Testis (tissue), 2 donors: ENCODE measurements at regions not wholly inside any gene's neighbourhood (a gene's known extent, or its start where the extent isn't known, plus 50 kb on each side); places are given as distances from the start of the nearest gene placed in this dataset.

Experiments
- POLR2A ChIP-seq: fragments of 450-650 bp; IDR thresholded peaks from one replicate; pipeline ENCODE4 v1.6.1; 2017; ENCODE audit warnings: antibody characterized with exemption, mild to moderate bottlenecking, moderate library complexity
- TF ChIP-seq, protein P1 (sequence below), 3 experiments: fragments of 450-650 bp in 2 of 3; fragments of 200-600 bp in 1 of 3; sonication (generic) in 1 of 3; IDR thresholded peaks; one replicate each; pipeline ENCODE4 v1.5.1; 2016 to 2019; ENCODE audit warnings: antibody characterized with exemption in 3 of 3, mild to moderate bottlenecking in 2 of 3, moderate library complexity in 1 of 3

DNA sequence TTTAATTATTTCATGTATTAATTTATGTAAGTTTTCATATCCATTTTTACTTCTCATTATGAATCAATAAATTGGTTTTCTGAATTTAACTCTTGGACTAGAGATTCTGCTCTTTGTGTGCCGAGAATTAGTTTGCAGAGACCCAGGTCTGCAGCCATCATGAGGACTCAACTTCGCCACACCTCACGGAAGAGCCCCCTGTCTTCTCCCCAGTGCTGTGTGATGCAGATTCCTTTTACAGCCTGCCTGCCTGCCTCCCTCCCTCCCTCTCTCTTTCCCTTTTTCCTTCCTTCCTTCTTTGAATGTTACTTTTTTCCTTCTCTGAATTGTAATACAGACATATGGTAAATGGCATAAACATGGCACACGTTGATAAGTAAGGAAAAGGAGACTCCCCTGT lies 947.7 kb downstream of the TBC1D22A start:
- no peak for TF ChIP-seq POLR2A
- TF ChIP-seq, protein P1, sequence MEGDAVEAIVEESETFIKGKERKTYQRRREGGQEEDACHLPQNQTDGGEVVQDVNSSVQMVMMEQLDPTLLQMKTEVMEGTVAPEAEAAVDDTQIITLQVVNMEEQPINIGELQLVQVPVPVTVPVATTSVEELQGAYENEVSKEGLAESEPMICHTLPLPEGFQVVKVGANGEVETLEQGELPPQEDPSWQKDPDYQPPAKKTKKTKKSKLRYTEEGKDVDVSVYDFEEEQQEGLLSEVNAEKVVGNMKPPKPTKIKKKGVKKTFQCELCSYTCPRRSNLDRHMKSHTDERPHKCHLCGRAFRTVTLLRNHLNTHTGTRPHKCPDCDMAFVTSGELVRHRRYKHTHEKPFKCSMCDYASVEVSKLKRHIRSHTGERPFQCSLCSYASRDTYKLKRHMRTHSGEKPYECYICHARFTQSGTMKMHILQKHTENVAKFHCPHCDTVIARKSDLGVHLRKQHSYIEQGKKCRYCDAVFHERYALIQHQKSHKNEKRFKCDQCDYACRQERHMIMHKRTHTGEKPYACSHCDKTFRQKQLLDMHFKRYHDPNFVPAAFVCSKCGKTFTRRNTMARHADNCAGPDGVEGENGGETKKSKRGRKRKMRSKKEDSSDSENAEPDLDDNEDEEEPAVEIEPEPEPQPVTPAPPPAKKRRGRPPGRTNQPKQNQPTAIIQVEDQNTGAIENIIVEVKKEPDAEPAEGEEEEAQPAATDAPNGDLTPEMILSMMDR (IDR thresholded peaks at IDR 0.05): no peak
